ENCODE measurements at regions not wholly inside any gene's neighbourhood (a gene's known extent, or its start where the extent isn't known, plus 50 kb on each side); places are given as distances from the start of the nearest gene placed in this dataset.
"Not testable (repeated sequence)": the region's sequence is repeated elsewhere in the genome, so short reads cannot be mapped to it uniquely, and the experiment has no call there.

GRCh38 chr2:154507186-154507585, 191.3 kb upstream of the KCNJ3 start:
- CTCF ChIA-PET = no interaction called here

GRCh38 chr2:154518872-154519271, 179.6 kb upstream of the KCNJ3 start:
- ChIA-PET POLR2A (no interaction called here), CTCF (no interaction called here)

More at GRCh38 chr2:154507186-154507585, 191.3 kb upstream of the KCNJ3 start:
- POLR2A ChIA-PET = no interaction called here

- CTCF ChIA-PET, POLR2A ChIA-PET: not testable (repeated sequence)
Observed at GRCh38 chr2:154520951-154521350, 177.5 kb upstream of the KCNJ3 start.

DNA sequence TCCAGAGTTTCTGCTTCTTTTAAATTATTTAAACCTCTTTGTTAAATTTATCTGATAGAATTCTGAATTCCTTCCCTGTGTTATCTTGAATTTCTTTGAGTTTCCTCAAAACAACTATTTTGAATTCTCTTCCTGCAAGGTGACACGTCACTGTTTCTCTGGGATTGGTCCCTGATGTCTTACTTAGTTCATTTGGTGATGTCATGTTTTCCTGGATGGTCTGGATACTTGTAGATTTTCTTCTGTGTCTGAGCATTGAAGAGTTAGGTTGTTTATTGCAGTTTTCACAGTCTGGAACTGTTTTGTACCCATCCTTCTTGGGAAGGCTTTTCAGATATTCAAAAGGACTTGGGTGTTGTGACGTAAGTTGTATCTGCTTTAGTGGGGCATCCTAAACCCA, 172.3 kb upstream of the KCNJ3 start:
- ChIA-PET CTCF (no interaction called here), POLR2A (no interaction called here)

- POLR2A ChIA-PET = no interaction called here
Observed at GRCh38 chr2:154527962-154528361, 170.5 kb upstream of the KCNJ3 start.

GRCh38 chr2:154532004-154532403, 166.5 kb upstream of the KCNJ3 start:
- CTCF ChIA-PET = no interaction called here
- POLR2A ChIA-PET = no interaction called here

More at GRCh38 chr2:154527962-154528361, 170.5 kb upstream of the KCNJ3 start:
- CTCF ChIA-PET = no interaction called here

DNA sequence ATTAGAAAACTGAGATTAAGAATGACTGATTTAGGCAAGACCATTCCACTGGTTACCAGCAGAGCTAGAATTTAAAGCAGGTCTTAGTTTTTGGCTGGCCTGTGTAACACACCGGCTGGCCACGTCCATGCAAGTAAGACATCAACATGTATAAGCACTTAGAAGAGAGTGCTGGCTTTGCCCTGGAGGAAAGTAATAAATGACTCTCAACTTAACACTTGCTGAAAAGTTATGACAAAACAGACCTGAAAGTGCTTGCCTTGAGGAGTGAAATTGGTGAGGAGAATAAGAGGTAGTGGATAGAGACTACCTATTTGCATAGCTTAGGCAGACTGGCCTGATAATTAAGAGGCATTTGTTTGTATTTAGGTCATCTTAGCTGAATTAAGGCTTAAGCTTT, 165.7 kb upstream of the KCNJ3 start:
- ChIA-PET CTCF (no interaction called here), POLR2A (no interaction called here)

- POLR2A ChIA-PET = no interaction called here
- CTCF ChIA-PET = no interaction called here
Observed at GRCh38 chr2:154533300-154533940, 165.1 kb upstream of the KCNJ3 start.

- POLR2A ChIA-PET = no interaction called here
- CTCF ChIA-PET = no interaction called here
Observed at GRCh38 chr2:154537024-154537423, 161.5 kb upstream of the KCNJ3 start.

- CTCF ChIA-PET = no interaction called here
- POLR2A ChIA-PET = no interaction called here
Observed at GRCh38 chr2:154537843-154538450, 160.5 kb upstream of the KCNJ3 start.

GRCh38 chr2:154546341-154546740, 152.2 kb upstream of the KCNJ3 start:
- ChIA-PET CTCF (no interaction called here), POLR2A (no interaction called here)

GRCh38 chr2:154549869-154550268, 148.6 kb upstream of the KCNJ3 start:
- POLR2A ChIA-PET = no interaction called here
- CTCF ChIA-PET = no interaction called here

- ChIA-PET POLR2A (no interaction called here), CTCF (no interaction called here)
Observed at GRCh38 chr2:154551649-154552048, 146.8 kb upstream of the KCNJ3 start.

DNA sequence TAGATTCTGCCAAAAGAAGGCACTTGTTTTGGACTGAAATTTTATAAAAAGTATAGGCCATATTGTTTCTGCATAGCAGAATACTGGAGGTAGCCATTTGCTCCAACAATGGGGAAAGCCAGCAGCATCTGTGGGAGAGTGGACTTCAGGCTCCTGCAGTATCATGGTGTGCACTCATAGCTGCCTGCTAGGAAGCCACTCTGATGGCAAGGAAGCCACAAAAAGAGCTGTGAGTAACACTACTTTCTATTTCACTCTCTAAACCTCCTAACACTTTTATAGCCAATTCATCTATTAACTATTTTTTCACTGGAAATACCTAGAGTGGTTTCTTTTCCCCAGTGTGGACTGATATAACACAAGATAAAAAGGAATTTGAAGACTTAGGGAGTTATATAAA, 144.4 kb upstream of the KCNJ3 start:
- POLR2A ChIA-PET = no interaction called here
- CTCF ChIA-PET = no interaction called here

DNA sequence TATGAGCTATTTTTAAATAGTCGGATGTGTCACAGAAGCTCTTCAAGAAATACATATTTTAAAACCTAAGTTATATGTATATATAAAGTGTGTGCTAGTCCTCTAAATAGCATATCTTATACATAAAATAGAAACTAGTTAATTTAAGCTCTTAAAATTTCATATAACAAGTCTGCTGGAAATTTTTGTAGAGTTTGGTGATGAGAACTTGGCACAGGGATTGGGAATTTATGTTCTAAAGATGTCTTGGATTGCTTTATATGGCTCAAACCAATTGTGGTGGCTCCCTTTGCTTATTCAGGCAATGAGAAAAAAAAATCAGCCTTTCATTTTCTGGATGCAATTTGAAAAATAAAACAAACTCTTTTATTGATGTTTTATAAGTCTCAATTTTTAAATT, 142.8 kb upstream of the KCNJ3 start:
- CTCF ChIA-PET = no interaction called here
- POLR2A ChIA-PET = no interaction called here

DNA sequence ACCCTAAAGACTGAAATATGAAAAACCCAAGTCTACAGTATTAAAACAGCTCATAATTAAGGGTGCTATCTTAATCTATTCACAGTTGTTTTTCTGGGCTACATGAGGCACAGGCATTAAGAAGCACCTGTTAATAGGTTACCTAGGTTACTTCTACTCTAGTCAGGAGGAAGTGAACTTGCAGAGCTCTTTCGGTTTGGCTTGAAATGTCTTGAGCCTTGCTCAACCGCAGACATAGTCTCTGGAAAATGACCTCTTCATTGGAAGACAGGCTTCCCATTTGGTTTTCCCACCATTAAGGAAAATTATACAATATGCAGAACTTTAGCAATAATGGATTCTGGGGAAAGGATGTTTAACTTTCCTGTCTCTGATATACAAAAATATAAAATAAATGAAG, 142.3 kb upstream of the KCNJ3 start:
- CTCF ChIA-PET = no interaction called here
- POLR2A ChIA-PET = no interaction called here

DNA sequence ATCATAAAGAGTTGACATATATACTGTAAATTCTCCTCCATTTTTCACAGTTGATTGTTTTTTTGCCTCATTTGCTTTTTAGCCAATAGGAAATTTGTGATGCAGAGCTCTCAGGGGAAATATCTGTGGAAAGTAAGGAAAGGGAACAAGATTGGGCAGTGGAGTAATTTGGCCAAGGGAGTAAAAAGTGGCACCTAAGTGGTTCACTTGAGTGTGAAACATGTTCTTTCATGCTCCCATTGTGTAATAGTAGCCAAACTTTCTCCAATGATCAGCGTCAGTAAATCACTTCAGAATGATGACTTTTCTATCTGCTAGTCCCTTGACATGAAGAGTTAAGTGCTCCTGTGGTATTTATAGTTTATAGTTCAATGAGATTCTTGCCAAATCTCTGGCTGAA, 141.9 kb upstream of the KCNJ3 start:
- ChIA-PET CTCF (no interaction called here), POLR2A (no interaction called here)

- ChIA-PET CTCF (no interaction called here), POLR2A (no interaction called here)
Observed at GRCh38 chr2:154557906-154558305, 140.6 kb upstream of the KCNJ3 start.

DNA sequence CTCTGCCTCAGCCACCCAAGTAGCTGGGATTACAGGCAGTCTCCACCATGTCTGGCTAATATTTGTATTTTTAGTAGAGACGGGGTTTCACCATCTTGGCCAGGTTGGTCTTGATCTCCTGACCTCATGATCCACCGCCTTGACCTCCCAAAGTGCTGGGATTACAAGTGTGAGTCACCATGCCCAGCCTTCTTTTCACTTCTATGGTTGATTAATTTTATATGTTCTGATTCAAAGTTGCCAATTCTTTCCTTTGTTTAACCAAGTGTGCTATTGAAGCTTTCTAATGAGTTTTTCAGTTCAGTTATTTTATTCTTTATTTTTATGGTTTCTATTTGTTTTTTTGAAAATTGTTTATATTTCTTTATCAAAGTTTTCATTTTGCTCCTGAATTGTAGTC, 133.1 kb upstream of the KCNJ3 start:
- POLR2A ChIA-PET = no interaction called here
- CTCF ChIA-PET = no interaction called here

GRCh38 chr2:154568413-154568812, 130.1 kb upstream of the KCNJ3 start:
- POLR2A ChIA-PET = no interaction called here
- CTCF ChIA-PET = no interaction called here

- POLR2A ChIA-PET = no interaction called here
- CTCF ChIA-PET = no interaction called here
Observed at GRCh38 chr2:154570501-154570900, 128.0 kb upstream of the KCNJ3 start.

GRCh38 chr2:154576699-154577098, 121.8 kb upstream of the KCNJ3 start:
- CTCF ChIA-PET, POLR2A ChIA-PET: not testable (repeated sequence)

DNA sequence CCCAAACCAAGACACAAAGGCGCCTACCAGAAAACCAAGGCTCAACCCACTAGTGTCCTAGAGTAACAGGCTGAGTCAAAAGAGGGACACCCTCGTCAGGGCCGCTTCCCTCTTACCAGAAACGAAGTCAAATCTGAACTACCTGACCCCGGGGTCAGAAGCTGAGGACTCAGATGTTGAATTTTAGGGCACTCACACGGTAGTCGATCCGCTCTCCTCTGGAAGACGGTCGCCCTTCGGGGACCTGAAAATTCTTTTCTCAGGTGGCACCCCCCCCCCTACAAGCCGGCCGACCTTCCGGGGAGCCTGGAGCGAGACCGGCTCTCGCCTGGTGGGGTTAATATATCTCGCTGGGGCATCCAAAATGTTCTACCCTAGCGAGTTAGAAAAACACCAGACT, 121.1 kb upstream of the KCNJ3 start:
- ChIA-PET POLR2A (no interaction called here), CTCF (no interaction called here)
